ENCODE measurements at regions not wholly inside any gene's neighbourhood (a gene's known extent, or its start where the extent isn't known, plus 50 kb on each side); places are given as distances from the start of the nearest gene placed in this dataset.

- WGBS, 2 experiments (ENCODE audit: extremely low coverage in 1 of 2, insufficient coverage in 1 of 2, insufficient read length in 1 of 2, insufficient replicate concordance in 2 of 2, low coverage in 1 of 2, low lambda C conversion rate in 2 of 2, missing lambda C conversion rate in 1 of 2) = 94% methylated on average over 4 of the region's 4 CpGs; no CpG with 5 or more reads in 1 of the 2 experiments
- no peak overlapping the region for H2AK5ac ChIP-seq (ENCODE audit: low read depth, low read length)
- H3K27me3 ChIP-seq (replicated peaks in 1 of 4; ENCODE audit: control insufficient read depth in 3 of 4, extremely low read depth in 1 of 4, insufficient read depth in 3 of 4, low read length in 3 of 4) = no peaks in the 10 kb centered on the region
- no peak overlapping the region for H3K4ac ChIP-seq (replicated peaks; ENCODE audit: insufficient read length, low read depth, low read length)
- TF ChIP-seq PHF8 (conservative IDR thresholded peaks at IDR 0.05; ENCODE audit: low read depth, low read length) = no peak
- TF ChIP-seq ASH2L (IDR thresholded peaks at IDR 0.05; ENCODE audit: low read length) = no peak
- TF ChIP-seq MAFK (IDR thresholded peaks at IDR 0.05; ENCODE audit: low read depth, low read length) = no peak
- no peak for TF ChIP-seq ATF3 (IDR thresholded peaks at IDR 0.05; ENCODE audit: insufficient read depth, low read depth, low read length)
- peaks cover 6 to 13% (median 12%) of the 10 kb centered on the region in 4 experiments; a peak in 6 of 7 replicates for H3K4me1 ChIP-seq (replicated peaks in 1 of 4; ENCODE audit: control insufficient read depth in 3 of 4, insufficient read depth in 4 of 4, low read length in 3 of 4)
- H2BK12ac ChIP-seq (ENCODE audit: low read depth, low read length) = no peak overlapping the region
- ChIA-PET POLR2A (ENCODE audit: partially characterized antibody) (no interaction called here), CTCF (ENCODE audit: partially characterized antibody) (interaction anchor here (0.6 to 1.2 kb wide), 5 partner anchors 9 to 201 kb away, joined by 3 to 8 read pairs (median 4); no protein-coding TSS in a partner anchor)
- DNase-seq (ENCODE audit: low read depth in 1 of 2, low spot score in 2 of 2) (no peak), FAIRE-seq (no peak)
- H2BK15ac ChIP-seq (ENCODE audit: low read length) = no peak overlapping the region
- H3K23me2 ChIP-seq (ENCODE audit: low read depth, low read length) = no peaks in the 10 kb centered on the region
- H2BK5ac ChIP-seq (ENCODE audit: low read depth, low read length) = no peak overlapping the region
- H3K9ac ChIP-seq (replicated peaks in 1 of 4; ENCODE audit: extremely low read depth in 1 of 4, low read depth in 3 of 4, low read length in 3 of 4) = no peak overlapping the region
- H3K27ac ChIP-seq (ENCODE audit: low read depth, low read length) = no peak overlapping the region
- no peaks in the 10 kb centered on the region for H3K36me3 ChIP-seq (ENCODE audit: control insufficient read depth in 2 of 4, insufficient read depth in 4 of 4, low read length in 3 of 4)
- no peak overlapping the region for H4K5ac ChIP-seq (ENCODE audit: insufficient read length, low read depth, low read length)
- H3K9me3 ChIP-seq (ENCODE audit: insufficient read depth in 2 of 2, low read depth in 1 of 2, low read length in 1 of 2) = no peaks in the 10 kb centered on the region
- no peak overlapping the region for H4K91ac ChIP-seq (replicated peaks; ENCODE audit: insufficient read length, low read length)
- no peak overlapping the region for H3K4me2 ChIP-seq (ENCODE audit: insufficient read depth in 1 of 2, low read depth in 2 of 2, low read length in 2 of 2)
- H2BK20ac ChIP-seq (ENCODE audit: low read length) = no peak overlapping the region
- no peak overlapping the region for H3K14ac ChIP-seq (ENCODE audit: insufficient read length)
- H3K56ac ChIP-seq (replicated peaks; ENCODE audit: insufficient read length, low read depth, low read length) = no peak overlapping the region
- no peak overlapping the region for H2BK120ac ChIP-seq (replicated peaks; ENCODE audit: low read depth, low read length)
- H3K79me2 ChIP-seq (ENCODE audit: control insufficient read depth in 1 of 2, insufficient read depth in 2 of 2, low read length in 2 of 2) = no peaks in the 10 kb centered on the region
- H3K23ac ChIP-seq (ENCODE audit: insufficient read length) = no peak overlapping the region
- no peaks in the 10 kb centered on the region for H3K79me1 ChIP-seq (ENCODE audit: low read depth, low read length)
- no peak overlapping the region for H2AFZ ChIP-seq (ENCODE audit: low read length)
- no peak overlapping the region for H4K8ac ChIP-seq (ENCODE audit: extremely low read depth, insufficient read depth, low read length)
- no peaks in the 10 kb centered on the region for H4K20me1 ChIP-seq (replicated peaks in 1 of 2; ENCODE audit: control insufficient read depth in 1 of 2, insufficient read depth in 2 of 2, low read length in 2 of 2)
- no peak overlapping the region for H3K4me3 ChIP-seq (ENCODE audit: extremely low read depth in 1 of 4, insufficient read depth in 2 of 4, low read depth in 3 of 4, low read length in 4 of 4)
- no peak overlapping the region for H3K18ac ChIP-seq (ENCODE audit: extremely low read depth, low read length)
Measured at GRCh38 chr2:44083054-44083453, 85.6 kb upstream of the PPM1B start.
